Loucy (cell line): ENCODE measurements at regions not wholly inside any gene's neighbourhood (a gene's known extent, or its start where the extent isn't known, plus 50 kb on each side); places are given as distances from the start of the nearest gene placed in this dataset.

ENCODE experiments used
- H2AFZ ChIP-seq: fragments of 200-600 bp; sonication (generic); 2 replicates; pipeline ENCODE4 v1.6.0; 2016; ENCODE audit warnings: antibody characterized with exemption, mild to moderate bottlenecking, low read length, moderate library complexity
- H3F3A ChIP-seq: fragments of 200-600 bp; 2 replicates; pipeline ENCODE4 v1.6.0; 2016; ENCODE audit warnings: antibody characterized with exemption, low read depth, mild to moderate bottlenecking
- H3K27me3 ChIP-seq: fragments of 200-600 bp; sonication (generic); 2 replicates; pipeline ENCODE4 v1.6.1; 2014; ENCODE audit warnings: low read length, mild to moderate bottlenecking; ENCODE audit not compliant: insufficient read depth, poor library complexity, severe bottlenecking
- H3K36me3 ChIP-seq: fragments of 200-600 bp; sonication (generic); 2 replicates; pipeline ENCODE4 v1.6.1; 2016; ENCODE audit warnings: low read length; ENCODE audit not compliant: insufficient read depth
- H3K4me1 ChIP-seq: fragments of 200-600 bp; sonication (generic); 2 replicates; pipeline ENCODE4 v1.5.1; 2014; ENCODE audit warnings: low read length, mild to moderate bottlenecking; ENCODE audit not compliant: insufficient read depth, poor library complexity, severe bottlenecking
- H3K4me2 ChIP-seq: fragments of 200-600 bp; sonication (generic); 2 replicates; pipeline ENCODE4 v1.6.0; 2014; ENCODE audit warnings: antibody characterized with exemption, low read length, low read depth, mild to moderate bottlenecking; ENCODE audit not compliant: poor library complexity, severe bottlenecking
- H3K4me3 ChIP-seq: fragments of 200-600 bp; sonication (generic); 2 replicates; pipeline ENCODE4 v1.5.1; 2014; ENCODE audit warnings: low read length, mild to moderate bottlenecking, mixed read lengths; ENCODE audit not compliant: poor library complexity, severe bottlenecking
- H3K79me2 ChIP-seq: fragments of 200-600 bp; sonication (generic); 2 replicates; pipeline ENCODE4 v1.6.1; 2014; ENCODE audit warnings: low read length; ENCODE audit not compliant: insufficient read depth
- H3K9ac ChIP-seq: fragments of 200-600 bp; sonication (generic); 2 replicates; pipeline ENCODE4 v1.6.0; 2014; ENCODE audit warnings: mild to moderate bottlenecking, low read depth, low read length, moderate library complexity; ENCODE audit not compliant: poor library complexity, severe bottlenecking
- H3K9me2 ChIP-seq: fragments of 200-600 bp; sonication (generic); replicated peaks from 2 replicates; pipeline ENCODE4 v1.6.1; 2016; ENCODE audit warnings: low read depth, low read length, mixed read lengths
- H3K9me3 ChIP-seq: fragments of 200-600 bp; sonication (generic); 2 replicates; pipeline ENCODE4 v1.6.1; 2014; ENCODE audit warnings: mild to moderate bottlenecking, antibody characterized with exemption, low read length, low read depth; ENCODE audit not compliant: insufficient read depth
- H4K20me1 ChIP-seq: fragments of 200-600 bp; sonication (generic); 2 replicates; pipeline ENCODE4 v1.6.0; 2014; ENCODE audit warnings: antibody characterized with exemption, low read length, mild to moderate bottlenecking; ENCODE audit not compliant: insufficient read depth, poor library complexity, severe bottlenecking
- EZH2phosphoT487 ChIP-seq: fragments of 200-600 bp; IDR thresholded peaks from 2 replicates; pipeline ENCODE4 v1.6.1; 2018; ENCODE audit warnings: antibody characterized with exemption, mild to moderate bottlenecking, moderate library complexity, borderline replicate concordance
- TF ChIP-seq, protein P1 (sequence below): fragments of 200-600 bp; sonication (generic); conservative IDR thresholded peaks from 2 replicates; pipeline ENCODE4 v1.5.1; 2014; ENCODE audit warnings: mild to moderate bottlenecking, antibody characterized with exemption, low read length

- no peaks in the 10 kb centered on the region for H3F3A ChIP-seq
- H3K4me2 ChIP-seq: no peak overlapping the region
- TF ChIP-seq, protein P1, sequence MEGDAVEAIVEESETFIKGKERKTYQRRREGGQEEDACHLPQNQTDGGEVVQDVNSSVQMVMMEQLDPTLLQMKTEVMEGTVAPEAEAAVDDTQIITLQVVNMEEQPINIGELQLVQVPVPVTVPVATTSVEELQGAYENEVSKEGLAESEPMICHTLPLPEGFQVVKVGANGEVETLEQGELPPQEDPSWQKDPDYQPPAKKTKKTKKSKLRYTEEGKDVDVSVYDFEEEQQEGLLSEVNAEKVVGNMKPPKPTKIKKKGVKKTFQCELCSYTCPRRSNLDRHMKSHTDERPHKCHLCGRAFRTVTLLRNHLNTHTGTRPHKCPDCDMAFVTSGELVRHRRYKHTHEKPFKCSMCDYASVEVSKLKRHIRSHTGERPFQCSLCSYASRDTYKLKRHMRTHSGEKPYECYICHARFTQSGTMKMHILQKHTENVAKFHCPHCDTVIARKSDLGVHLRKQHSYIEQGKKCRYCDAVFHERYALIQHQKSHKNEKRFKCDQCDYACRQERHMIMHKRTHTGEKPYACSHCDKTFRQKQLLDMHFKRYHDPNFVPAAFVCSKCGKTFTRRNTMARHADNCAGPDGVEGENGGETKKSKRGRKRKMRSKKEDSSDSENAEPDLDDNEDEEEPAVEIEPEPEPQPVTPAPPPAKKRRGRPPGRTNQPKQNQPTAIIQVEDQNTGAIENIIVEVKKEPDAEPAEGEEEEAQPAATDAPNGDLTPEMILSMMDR: no peak
- TF ChIP-seq EZH2phosphoT487: no peak
- no peaks in the 10 kb centered on the region for H3K79me2 ChIP-seq
- no peaks in the 10 kb centered on the region for H3K9me2 ChIP-seq
- no peaks in the 10 kb centered on the region for H3K4me1 ChIP-seq
- no peak overlapping the region for H2AFZ ChIP-seq
- H3K9me3 ChIP-seq: no peaks in the 10 kb centered on the region
- H3K36me3 ChIP-seq: no peaks in the 10 kb centered on the region
- H3K9ac ChIP-seq: no peak overlapping the region
- no peaks in the 10 kb centered on the region for H4K20me1 ChIP-seq
- H3K27me3 ChIP-seq: no peaks in the 10 kb centered on the region
- no peak overlapping the region for H3K4me3 ChIP-seq
Measured at GRCh38 chr2:53519918-53520841, 247.4 kb upstream of the CHAC2 start.

GRCh38 chr2:53517406-53517805 lies 250.2 kb upstream of the CHAC2 start:
- no peaks in the 10 kb centered on the region for H3K4me1 ChIP-seq
- H3K36me3 ChIP-seq: no peaks in the 10 kb centered on the region
- no peaks in the 10 kb centered on the region for H3K9me2 ChIP-seq
- H3F3A ChIP-seq: no peaks in the 10 kb centered on the region
- H3K4me3 ChIP-seq: no peak overlapping the region
- TF ChIP-seq, protein P1: no peak
- TF ChIP-seq EZH2phosphoT487: no peak
- H4K20me1 ChIP-seq: no peaks in the 10 kb centered on the region
- H3K9ac ChIP-seq: no peak overlapping the region
- no peaks in the 10 kb centered on the region for H3K79me2 ChIP-seq
- no peaks in the 10 kb centered on the region for H3K9me3 ChIP-seq
- no peaks in the 10 kb centered on the region for H3K27me3 ChIP-seq
- no peak overlapping the region for H2AFZ ChIP-seq
- no peak overlapping the region for H3K4me2 ChIP-seq

- Histone ChIP-seq H4K20me1 (no peaks in the 10 kb centered on the region), H3F3A (no peaks in the 10 kb centered on the region), H3K4me2 (no peak overlapping the region), H3K9me2 (no peaks in the 10 kb centered on the region), H3K9me3 (no peaks in the 10 kb centered on the region), H3K79me2 (no peaks in the 10 kb centered on the region), H2AFZ (no peak overlapping the region), H3K4me1 (no peaks in the 10 kb centered on the region), H3K4me3 (no peak overlapping the region), H3K27me3 (no peaks in the 10 kb centered on the region), H3K9ac (no peak overlapping the region), H3K36me3 (no peaks in the 10 kb centered on the region)
- TF ChIP-seq EZH2phosphoT487: no peak
- TF ChIP-seq, protein P1: no peak
Measured at GRCh38 chr2:53516650-53517049, 251.0 kb upstream of the CHAC2 start.
